SK-N-SH (cell line): ENCODE measurements at regions not wholly inside any gene's neighbourhood (a gene's known extent, or its start where the extent isn't known, plus 50 kb on each side); places are given as distances from the start of the nearest gene placed in this dataset.

Experiments used
- CTCF ChIA-PET: fragments of 300-600, 350-600 bp; formaldehyde crosslinking; extraction: SDS; loops from one replicate; lab custom pipeline; 2021; lab: Yijun Ruan, JAX
- POLR2A ChIA-PET: fragments of 350-600 bp; sonication (Branson Sonifier 250); formaldehyde crosslinking; extraction: SDS; loops from one replicate; lab custom pipeline; 2020; ENCODE audit warnings: antibody characterized with exemption, inconsistent platforms; lab: Yijun Ruan, JAX
- DNase-seq: peaks from one replicate; pipeline ENCODE4 v3.0.0; 2012
- H2AFZ ChIP-seq: fragments of 200-600 bp; sonication (generic); 2 replicates; pipeline ENCODE4 v1.8.1; 2016; ENCODE audit warnings: antibody characterized with exemption, mild to moderate bottlenecking, low read depth
- H3F3A ChIP-seq: fragments of 200-600 bp; sonication (generic); replicated peaks from 2 replicates; pipeline ENCODE3; 2016; ENCODE audit warnings: antibody characterized with exemption, mild to moderate bottlenecking; ENCODE audit not compliant: insufficient read depth
- H3K27ac ChIP-seq, 2 experiments: fragments of 200-500 bp in 1 of 2; fragments of 200-600 bp in 1 of 2; sonication (Bioruptor generic) in 1 of 2; sonication (generic), shearing (Covaris generic) in 1 of 2; 2 replicates each; pipeline versions ENCODE4 v1.5.1 to v1.6.1; 2014 to 2016; ENCODE audit warnings: low read depth in 2 of 2, inconsistent platforms in 1 of 2, low read length in 1 of 2, mild to moderate bottlenecking in 1 of 2, mixed read lengths in 1 of 2
- H3K27me3 ChIP-seq: fragments of 200-600 bp; sonication (generic), shearing (Covaris generic); 2 replicates; pipeline ENCODE4 v1.6.1; 2016; ENCODE audit warnings: mixed run types; ENCODE audit not compliant: insufficient read depth
- H3K36me3 ChIP-seq, 2 experiments: fragments of 200-500 bp in 1 of 2; fragments of 200-600 bp in 1 of 2; sonication (Bioruptor generic) in 1 of 2; sonication (generic) in 1 of 2; replicated peaks in 1 of 2; 2 replicates each; pipeline versions ENCODE3 to v1.5.1; 2014 to 2016; ENCODE audit warnings: low read length in 1 of 2, mild to moderate bottlenecking in 1 of 2; ENCODE audit not compliant: insufficient read depth in 2 of 2, control insufficient read depth in 1 of 2
- H3K4me1 ChIP-seq, 2 experiments: fragments of 200-500 bp in 1 of 2; fragments of 200-600 bp in 1 of 2; sonication (Bioruptor generic) in 1 of 2; sonication (generic), shearing (Covaris generic) in 1 of 2; 2 replicates each; pipeline versions ENCODE4 v1.5.1 to v1.6.1; 2014 to 2016; ENCODE audit warnings: low read depth in 1 of 2, low read length in 1 of 2, mixed run types in 1 of 2; ENCODE audit not compliant: insufficient read depth in 2 of 2, control insufficient read depth in 1 of 2
- H3K4me2 ChIP-seq: fragments of 200-600 bp; sonication (generic), shearing (Covaris generic); 2 replicates; pipeline ENCODE4 v1.6.1; 2017; ENCODE audit warnings: mixed run types
- H3K4me3 ChIP-seq, 2 experiments: fragments of 200-500 bp in 1 of 2; fragments of 200-600 bp in 1 of 2; sonication (Bioruptor generic) in 1 of 2; sonication (generic), shearing (Covaris generic) in 1 of 2; 2 replicates each; pipeline versions ENCODE4 v1.5.1 to v1.8.1; 2014 to 2016; ENCODE audit warnings: low read depth in 2 of 2, inconsistent platforms in 1 of 2, low read length in 1 of 2, mild to moderate bottlenecking in 1 of 2, mixed read lengths in 1 of 2, moderate library complexity in 1 of 2
- H3K79me2 ChIP-seq: fragments of 200-600 bp; sonication (generic); 2 replicates; pipeline ENCODE4 v1.8.1; 2017; ENCODE audit warnings: mild to moderate bottlenecking; ENCODE audit not compliant: insufficient read depth
- H3K9ac ChIP-seq: fragments of 200-600 bp; sonication (generic); 2 replicates; pipeline ENCODE4 v1.6.1; 2017; ENCODE audit warnings: mixed run types
- H3K9me2 ChIP-seq: fragments of 200-600 bp; sonication (generic); 2 replicates; pipeline ENCODE4 v1.6.1; 2017; ENCODE audit warnings: mixed run types
- H3K9me3 ChIP-seq: fragments of 200-600 bp; sonication (generic); 2 replicates; pipeline ENCODE4 v1.6.1; 2017; ENCODE audit warnings: mixed run types, mild to moderate bottlenecking, moderate library complexity
- H4K20me1 ChIP-seq: fragments of 200-600 bp; sonication (generic); 2 replicates; pipeline ENCODE4 v1.6.1; 2017; ENCODE audit warnings: mild to moderate bottlenecking, mixed run types; ENCODE audit not compliant: insufficient read depth
- CHD2 ChIP-seq: fragments of 150-350 bp; IDR thresholded peaks from 2 replicates; pipeline ENCODE4 v1.6.1; 2018; ENCODE audit warnings: low read length; ENCODE audit not compliant: partially characterized antibody
- ELF1 ChIP-seq: IDR thresholded peaks from 2 replicates; pipeline ENCODE4 v1.4.0; 2012
- IRF3 ChIP-seq: fragments of 150-350 bp; IDR thresholded peaks from 2 replicates; pipeline ENCODE4 v1.6.1; 2016; ENCODE audit warnings: mild to moderate bottlenecking, low read depth, low read length
- REST ChIP-seq: IDR thresholded peaks from 2 replicates; pipeline ENCODE4 v1.6.1; 2012; ENCODE audit warnings: mild to moderate bottlenecking, low read depth, low read length, moderate library complexity
- SIN3A ChIP-seq: IDR thresholded peaks from 2 replicates; pipeline ENCODE4 v1.6.1; 2012; ENCODE audit warnings: low read depth, mild to moderate bottlenecking, low read length, moderate library complexity, borderline replicate concordance
- USF1 ChIP-seq: IDR thresholded peaks from 2 replicates; pipeline ENCODE4 v1.4.0; 2012; ENCODE audit warnings: low read depth, borderline replicate concordance
- WGBS: methylation state at CpG from one replicate; pipeline ENCODE4 v1.1.6; 2017; ENCODE audit warnings: low lambda C conversion rate; 5-methylcytosine and 5-hydroxymethylcytosine counted together
- TF ChIP-seq, protein P1 (sequence below): fragments of 200-600 bp; sonication (generic); IDR thresholded peaks from 2 replicates; pipeline ENCODE4 v1.6.1; 2017; ENCODE audit warnings: antibody characterized with exemption, mild to moderate bottlenecking, moderate library complexity

DNA sequence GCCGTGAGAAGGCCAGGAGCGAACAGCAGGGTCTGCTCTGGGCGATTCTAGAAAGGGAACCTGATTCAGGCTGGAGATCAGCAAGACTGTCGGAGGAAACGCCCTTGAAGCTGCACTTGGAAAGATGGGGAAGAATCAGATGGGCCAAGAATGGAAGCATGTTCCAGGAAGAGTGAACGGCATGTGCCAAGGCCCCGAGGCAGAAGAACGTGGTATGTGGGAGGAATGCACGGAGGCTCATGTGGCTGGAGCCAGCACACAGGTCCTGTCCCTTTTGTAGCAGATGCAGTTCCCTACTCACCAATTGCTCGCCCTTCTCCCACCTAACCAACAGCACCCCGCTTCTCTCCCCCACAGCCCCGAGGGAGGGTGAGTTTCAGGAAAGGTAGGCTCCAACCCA, 180.6 kb downstream of the TFAP2C start (continued):
- TF ChIP-seq USF1 (no peak), CHD2 (no peak)

GRCh38 chr20:56810141-56810540, 181.0 kb downstream of the TFAP2C start:
- Histone ChIP-seq H3K4me2 (no peak overlapping the region), H3F3A (no peaks in the 10 kb centered on the region), H2AFZ (no peak overlapping the region), H3K36me3 (no peaks in the 10 kb centered on the region), H3K9me3 (no peaks in the 10 kb centered on the region), H3K27ac (no peak overlapping the region), H3K79me2 (no peaks in the 10 kb centered on the region), H3K4me3 (no peak overlapping the region), H3K4me1 (no peaks in the 10 kb centered on the region), H3K9ac (no peak overlapping the region), H4K20me1 (no peaks in the 10 kb centered on the region), H3K27me3 (peaks cover 76% of the 10 kb centered on the region), H3K9me2 (no peaks in the 10 kb centered on the region)
- DNase-seq, result no peak
- ChIA-PET CTCF (no interaction called here), POLR2A (no interaction called here)
- TF ChIP-seq ELF1, result no peak
- no peak for TF ChIP-seq REST
- TF ChIP-seq USF1, result no peak
- TF ChIP-seq, protein P1, sequence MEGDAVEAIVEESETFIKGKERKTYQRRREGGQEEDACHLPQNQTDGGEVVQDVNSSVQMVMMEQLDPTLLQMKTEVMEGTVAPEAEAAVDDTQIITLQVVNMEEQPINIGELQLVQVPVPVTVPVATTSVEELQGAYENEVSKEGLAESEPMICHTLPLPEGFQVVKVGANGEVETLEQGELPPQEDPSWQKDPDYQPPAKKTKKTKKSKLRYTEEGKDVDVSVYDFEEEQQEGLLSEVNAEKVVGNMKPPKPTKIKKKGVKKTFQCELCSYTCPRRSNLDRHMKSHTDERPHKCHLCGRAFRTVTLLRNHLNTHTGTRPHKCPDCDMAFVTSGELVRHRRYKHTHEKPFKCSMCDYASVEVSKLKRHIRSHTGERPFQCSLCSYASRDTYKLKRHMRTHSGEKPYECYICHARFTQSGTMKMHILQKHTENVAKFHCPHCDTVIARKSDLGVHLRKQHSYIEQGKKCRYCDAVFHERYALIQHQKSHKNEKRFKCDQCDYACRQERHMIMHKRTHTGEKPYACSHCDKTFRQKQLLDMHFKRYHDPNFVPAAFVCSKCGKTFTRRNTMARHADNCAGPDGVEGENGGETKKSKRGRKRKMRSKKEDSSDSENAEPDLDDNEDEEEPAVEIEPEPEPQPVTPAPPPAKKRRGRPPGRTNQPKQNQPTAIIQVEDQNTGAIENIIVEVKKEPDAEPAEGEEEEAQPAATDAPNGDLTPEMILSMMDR, result no peak
- TF ChIP-seq SIN3A, result no peak
- WGBS, result 18% methylated on average over 5 of the region's 6 CpGs

DNA sequence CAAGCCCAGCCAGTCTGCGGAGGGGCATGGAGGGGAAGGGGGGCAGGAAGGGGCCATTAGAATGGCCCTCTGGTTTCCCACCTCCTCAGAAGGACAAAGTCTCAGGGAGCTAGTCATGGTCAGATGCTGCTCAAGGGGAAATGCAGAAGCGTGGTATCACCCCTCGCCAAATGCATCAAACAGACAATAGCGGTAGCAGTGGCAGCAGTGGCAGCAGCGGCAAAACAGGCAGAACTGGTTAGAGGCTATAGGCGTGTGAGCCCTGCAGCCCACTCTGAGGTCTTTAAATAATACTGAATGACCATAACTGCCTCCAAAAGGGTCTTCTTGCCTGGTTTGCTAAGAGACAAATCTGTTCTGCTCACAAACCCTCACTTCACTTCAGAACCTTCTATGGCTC, 186.7 kb downstream of the TFAP2C start:
- no peaks in the 10 kb centered on the region for H3K4me1 ChIP-seq
- H3K27ac ChIP-seq, result no peak overlapping the region
- DNase-seq, result no peak
- H3K4me2 ChIP-seq, result no peak overlapping the region
- no peak overlapping the region for H3K4me3 ChIP-seq
- no peaks in the 10 kb centered on the region for H3K9me2 ChIP-seq
- H3K79me2 ChIP-seq, result no peaks in the 10 kb centered on the region
- no peaks in the 10 kb centered on the region for H3F3A ChIP-seq
- H2AFZ ChIP-seq, result no peak overlapping the region
- ChIA-PET CTCF (no interaction called here), POLR2A (no interaction called here)
- H3K9me3 ChIP-seq, result no peaks in the 10 kb centered on the region
- peaks cover 61% of the 10 kb centered on the region for H3K27me3 ChIP-seq
- 39% methylated on average over 5 of the region's 6 CpGs for WGBS
- TF ChIP-seq IRF3, result no peak
- H3K36me3 ChIP-seq, result no peaks in the 10 kb centered on the region
- H3K9ac ChIP-seq, result no peak overlapping the region
- H4K20me1 ChIP-seq, result no peaks in the 10 kb centered on the region
